OCI-LY1 (cell line): ENCODE measurements at regions not wholly inside any gene's neighbourhood (a gene's known extent, or its start where the extent isn't known, plus 50 kb on each side); places are given as distances from the start of the nearest gene placed in this dataset.

Experiments used
- CTCF ChIP-seq: fragments of 200-600 bp; sonication (generic), shearing (Covaris generic); IDR thresholded peaks from 2 replicates; pipeline ENCODE4 v1.5.1; 2017; ENCODE audit warnings: mild to moderate bottlenecking, antibody characterized with exemption, low read length, moderate library complexity, mixed read lengths
- EZH2 ChIP-seq: fragments of 200-600 bp; sonication (generic), shearing (Covaris generic); IDR thresholded peaks from 2 replicates; pipeline ENCODE4 v1.8.0; 2017; ENCODE audit warnings: borderline replicate concordance, mixed run types, mild to moderate bottlenecking, antibody characterized with exemption, low read length, moderate library complexity, mixed read lengths

DNA sequence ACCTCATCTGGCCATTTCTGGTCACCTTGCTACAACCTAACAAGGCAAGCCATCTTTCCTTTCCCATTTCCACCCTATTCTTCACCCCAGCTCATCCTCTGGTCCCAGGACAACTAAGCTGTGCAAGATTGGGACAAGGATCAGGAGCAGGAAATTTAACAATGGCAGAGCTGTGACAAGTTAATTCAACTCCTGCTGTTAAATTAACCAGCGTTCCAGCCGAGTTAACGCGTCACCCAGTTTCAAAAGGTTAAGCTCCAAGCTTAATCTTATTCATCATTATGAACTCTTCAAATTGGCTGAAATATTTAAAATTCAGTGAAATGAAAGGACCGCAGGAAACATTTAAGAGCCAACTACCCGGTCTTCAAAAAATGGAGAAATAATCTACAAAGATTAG lies 231.9 kb downstream of the GRB14 start:
- TF ChIP-seq CTCF (no peak), EZH2 (no peak)
